ENCODE measurements at regions not wholly inside any gene's neighbourhood (a gene's known extent, or its start where the extent isn't known, plus 50 kb on each side); places are given as distances from the start of the nearest gene placed in this dataset.
"Not testable (repeated sequence)": the region's sequence is repeated elsewhere in the genome, so short reads cannot be mapped to it uniquely, and the experiment has no call there.

GRCh38 chr7:79775911-79776310 is 322.4 kb upstream of the MAGI2 start:
- no peaks in the 10 kb centered on the region for H3K9me3 ChIP-seq
- DNase-seq (ENCODE audit: low spot score in 2 of 2) = no peak
- intact Hi-C loops (cut with DNase I) = no loop called here

GRCh38 chr7:79774150-79774549 is 320.7 kb upstream of the MAGI2 start:
- no peak for DNase-seq (ENCODE audit: low spot score in 2 of 2)
- H3K4me3 ChIP-seq = no peak overlapping the region
- TF ChIP-seq, protein P1, sequence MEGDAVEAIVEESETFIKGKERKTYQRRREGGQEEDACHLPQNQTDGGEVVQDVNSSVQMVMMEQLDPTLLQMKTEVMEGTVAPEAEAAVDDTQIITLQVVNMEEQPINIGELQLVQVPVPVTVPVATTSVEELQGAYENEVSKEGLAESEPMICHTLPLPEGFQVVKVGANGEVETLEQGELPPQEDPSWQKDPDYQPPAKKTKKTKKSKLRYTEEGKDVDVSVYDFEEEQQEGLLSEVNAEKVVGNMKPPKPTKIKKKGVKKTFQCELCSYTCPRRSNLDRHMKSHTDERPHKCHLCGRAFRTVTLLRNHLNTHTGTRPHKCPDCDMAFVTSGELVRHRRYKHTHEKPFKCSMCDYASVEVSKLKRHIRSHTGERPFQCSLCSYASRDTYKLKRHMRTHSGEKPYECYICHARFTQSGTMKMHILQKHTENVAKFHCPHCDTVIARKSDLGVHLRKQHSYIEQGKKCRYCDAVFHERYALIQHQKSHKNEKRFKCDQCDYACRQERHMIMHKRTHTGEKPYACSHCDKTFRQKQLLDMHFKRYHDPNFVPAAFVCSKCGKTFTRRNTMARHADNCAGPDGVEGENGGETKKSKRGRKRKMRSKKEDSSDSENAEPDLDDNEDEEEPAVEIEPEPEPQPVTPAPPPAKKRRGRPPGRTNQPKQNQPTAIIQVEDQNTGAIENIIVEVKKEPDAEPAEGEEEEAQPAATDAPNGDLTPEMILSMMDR (IDR thresholded peaks at IDR 0.05) = no peak
- intact Hi-C loops (cut with DNase I) = no loop called here
- no peaks in the 10 kb centered on the region for H3K36me3 ChIP-seq
- no peaks in the 10 kb centered on the region for H3K27me3 ChIP-seq
- no peak overlapping the region for H3K27ac ChIP-seq
- no peaks in the 10 kb centered on the region for H3K9me3 ChIP-seq
- no peaks in the 10 kb centered on the region for H3K4me1 ChIP-seq

More at GRCh38 chr7:79775911-79776310, 322.4 kb upstream of the MAGI2 start:
- no peaks in the 10 kb centered on the region for H3K4me1 ChIP-seq
- H3K4me3 ChIP-seq = no peak overlapping the region
- H3K27me3 ChIP-seq = no peaks in the 10 kb centered on the region
- no peaks in the 10 kb centered on the region for H3K36me3 ChIP-seq
- TF ChIP-seq, protein P1 (IDR thresholded peaks at IDR 0.05) = no peak
- H3K27ac ChIP-seq = no peak overlapping the region

- Histone ChIP-seq H3K4me3 (no peak overlapping the region), H3K36me3 (no peaks in the 10 kb centered on the region), H3K4me1 (no peaks in the 10 kb centered on the region), H3K9me3 (no peaks in the 10 kb centered on the region), H3K27me3 (no peaks in the 10 kb centered on the region), H3K27ac (no peak overlapping the region)
- DNase-seq (ENCODE audit: low spot score in 2 of 2) = no peak
- intact Hi-C loops (cut with DNase I) = no loop called here
- TF ChIP-seq, protein P1 (IDR thresholded peaks at IDR 0.05) = no peak
Observed at GRCh38 chr7:79770970-79771369, 317.5 kb upstream of the MAGI2 start.

DNA sequence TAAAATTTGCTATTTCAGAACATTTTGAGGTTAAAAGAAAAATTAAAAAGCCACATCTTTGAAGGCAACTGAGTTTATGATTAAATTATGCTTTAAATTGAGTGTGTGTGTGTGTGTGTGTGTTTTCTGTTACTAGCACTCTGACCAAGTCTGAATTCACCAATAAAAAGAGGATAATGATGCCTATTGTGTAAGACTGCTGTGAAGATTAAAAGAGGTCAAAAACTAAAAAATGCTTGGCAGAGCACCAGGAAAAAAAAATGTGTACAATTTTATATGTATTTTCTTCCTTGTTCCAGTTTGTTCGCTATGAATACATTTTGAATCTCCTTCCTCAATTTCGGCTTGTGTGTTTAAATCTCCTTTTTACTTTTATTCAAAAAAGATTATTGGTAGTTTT is 316.6 kb upstream of the MAGI2 start:
- intact Hi-C loops (cut with DNase I) = no loop called here
- no peak overlapping the region for H3K4me3 ChIP-seq
- no peaks in the 10 kb centered on the region for H3K27me3 ChIP-seq
- TF ChIP-seq, protein P1 (IDR thresholded peaks at IDR 0.05) = no peak
- H3K9me3 ChIP-seq = no peaks in the 10 kb centered on the region
- H3K4me1 ChIP-seq = no peaks in the 10 kb centered on the region
- no peaks in the 10 kb centered on the region for H3K36me3 ChIP-seq
- H3K27ac ChIP-seq = no peak overlapping the region
- no peak for DNase-seq (ENCODE audit: low spot score in 2 of 2)

GRCh38 chr7:79767876-79768560 is 314.6 kb upstream of the MAGI2 start:
- H3K27me3 ChIP-seq; H3K36me3 ChIP-seq; intact Hi-C loops (cut with DNase I); H3K4me1 ChIP-seq; H3K27ac ChIP-seq; H3K4me3 ChIP-seq; H3K9me3 ChIP-seq; DNase-seq (ENCODE audit: low spot score in 2 of 2): not testable (repeated sequence)

- H3K4me3 ChIP-seq; intact Hi-C loops (cut with DNase I); H3K27ac ChIP-seq; H3K27me3 ChIP-seq; DNase-seq (ENCODE audit: low spot score in 2 of 2); H3K4me1 ChIP-seq; H3K9me3 ChIP-seq; H3K36me3 ChIP-seq: not testable (repeated sequence)
Observed at GRCh38 chr7:79767192-79767591, 313.7 kb upstream of the MAGI2 start.

Measured in ascending aorta (tissue), 2 donors.